Lower leg skin (tissue), 3 donors: ENCODE measurements at regions not wholly inside any gene's neighbourhood (a gene's known extent, or its start where the extent isn't known, plus 50 kb on each side); places are given as distances from the start of the nearest gene placed in this dataset.

Experiments used
- CTCF ChIP-seq, 3 donors: fragments of 450-650 bp; IDR thresholded peaks; one replicate each; pipeline ENCODE4 v1.5.1; 2016; ENCODE audit warnings: antibody characterized with exemption in 3 of 3, mild to moderate bottlenecking in 3 of 3, moderate library complexity in 2 of 3
- POLR2A ChIP-seq, 2 donors: fragments of 450-650 bp; IDR thresholded peaks; one replicate each; pipeline ENCODE4 v1.6.1; 2016 to 2017; ENCODE audit warnings: antibody characterized with exemption in 2 of 2, mild to moderate bottlenecking in 1 of 2, moderate library complexity in 1 of 2

GRCh38 chr14:98982986-98983385, 289.0 kb downstream of the BCL11B start:
- no peak for TF ChIP-seq CTCF (IDR thresholded peaks at IDR 0.05)
- no peak for TF ChIP-seq POLR2A (IDR thresholded peaks at IDR 0.05)
